ENCODE measurements at regions not wholly inside any gene's neighbourhood (a gene's known extent, or its start where the extent isn't known, plus 50 kb on each side); places are given as distances from the start of the nearest gene placed in this dataset.

- Histone ChIP-seq H3K4me1 (no peaks in the 10 kb centered on the region), H3K9me3 (no peaks in the 10 kb centered on the region), H3K27me3 (ENCODE audit: low read depth) (no peaks in the 10 kb centered on the region), H3K4me3 (no peak overlapping the region), H3K27ac (no peak overlapping the region), H3K36me3 (no peaks in the 10 kb centered on the region)
- intact Hi-C loops (cut with DNase I), result no loop called here
- ATAC-seq (no peak), DNase-seq (no peak)
- TF ChIP-seq, protein P1, sequence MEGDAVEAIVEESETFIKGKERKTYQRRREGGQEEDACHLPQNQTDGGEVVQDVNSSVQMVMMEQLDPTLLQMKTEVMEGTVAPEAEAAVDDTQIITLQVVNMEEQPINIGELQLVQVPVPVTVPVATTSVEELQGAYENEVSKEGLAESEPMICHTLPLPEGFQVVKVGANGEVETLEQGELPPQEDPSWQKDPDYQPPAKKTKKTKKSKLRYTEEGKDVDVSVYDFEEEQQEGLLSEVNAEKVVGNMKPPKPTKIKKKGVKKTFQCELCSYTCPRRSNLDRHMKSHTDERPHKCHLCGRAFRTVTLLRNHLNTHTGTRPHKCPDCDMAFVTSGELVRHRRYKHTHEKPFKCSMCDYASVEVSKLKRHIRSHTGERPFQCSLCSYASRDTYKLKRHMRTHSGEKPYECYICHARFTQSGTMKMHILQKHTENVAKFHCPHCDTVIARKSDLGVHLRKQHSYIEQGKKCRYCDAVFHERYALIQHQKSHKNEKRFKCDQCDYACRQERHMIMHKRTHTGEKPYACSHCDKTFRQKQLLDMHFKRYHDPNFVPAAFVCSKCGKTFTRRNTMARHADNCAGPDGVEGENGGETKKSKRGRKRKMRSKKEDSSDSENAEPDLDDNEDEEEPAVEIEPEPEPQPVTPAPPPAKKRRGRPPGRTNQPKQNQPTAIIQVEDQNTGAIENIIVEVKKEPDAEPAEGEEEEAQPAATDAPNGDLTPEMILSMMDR (IDR thresholded peaks at IDR 0.05), result no peak
These were observed 171.7 kb downstream of the ABCC12 start for GRCh38 chr16:47983999-47984580.

DNA sequence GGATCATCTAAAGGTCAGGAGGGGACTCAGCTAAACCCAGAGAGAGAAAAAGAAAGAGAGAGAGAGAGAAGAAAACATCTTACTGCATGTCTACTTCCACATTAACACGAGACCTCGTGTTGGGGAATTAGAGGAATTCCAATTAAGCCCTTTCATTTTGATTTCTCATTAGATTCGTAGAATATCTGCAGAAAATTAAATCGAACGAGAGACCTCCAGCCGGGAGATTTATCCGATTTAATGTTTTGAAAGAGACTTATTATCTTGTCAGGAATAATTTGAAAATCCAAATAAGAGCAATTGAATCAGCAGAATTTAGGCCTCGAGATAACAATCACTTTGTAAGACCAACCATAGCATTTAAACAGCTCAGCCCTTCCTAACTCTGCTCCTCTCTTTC, 175.6 kb downstream of the ABCC12 start:
- ATAC-seq (no peak), DNase-seq (no peak)
- intact Hi-C loops (cut with DNase I), result no loop called here
- Histone ChIP-seq H3K4me1 (no peaks in the 10 kb centered on the region), H3K4me3 (no peak overlapping the region), H3K36me3 (no peaks in the 10 kb centered on the region), H3K9me3 (no peaks in the 10 kb centered on the region), H3K27ac (no peak overlapping the region), H3K27me3 (ENCODE audit: low read depth) (no peaks in the 10 kb centered on the region)
- TF ChIP-seq, protein P1 (IDR thresholded peaks at IDR 0.05), result no peak

DNA sequence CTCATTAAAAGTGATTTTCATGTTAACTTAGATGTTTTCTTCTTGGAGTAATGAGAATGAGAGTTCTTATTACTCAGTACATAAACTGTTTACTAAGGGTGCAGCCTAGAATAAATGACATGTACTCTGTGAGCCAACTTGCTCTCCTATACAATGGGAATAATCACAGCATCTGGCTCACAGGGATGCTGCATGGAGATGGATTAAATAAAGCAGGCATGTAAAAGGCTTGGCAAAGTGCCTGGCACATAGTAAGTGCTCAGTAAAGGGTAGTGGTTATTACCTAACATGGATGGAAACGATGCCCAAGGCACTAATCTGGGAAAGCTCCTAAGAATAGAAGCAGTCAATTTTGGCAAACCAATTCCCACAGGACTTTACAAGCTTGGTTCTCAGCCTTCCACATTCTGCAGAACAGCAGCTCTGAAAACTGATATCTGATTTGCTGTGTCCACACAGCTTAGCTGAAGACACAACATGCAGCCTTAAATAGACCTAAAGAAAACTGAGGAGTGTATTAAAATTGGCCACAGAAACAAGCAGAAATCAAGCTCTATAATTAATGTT, 176.1 kb downstream of the ABCC12 start:
- intact Hi-C loops (cut with DNase I), result no loop called here
- TF ChIP-seq, protein P1 (IDR thresholded peaks at IDR 0.05), result no peak

DNA sequence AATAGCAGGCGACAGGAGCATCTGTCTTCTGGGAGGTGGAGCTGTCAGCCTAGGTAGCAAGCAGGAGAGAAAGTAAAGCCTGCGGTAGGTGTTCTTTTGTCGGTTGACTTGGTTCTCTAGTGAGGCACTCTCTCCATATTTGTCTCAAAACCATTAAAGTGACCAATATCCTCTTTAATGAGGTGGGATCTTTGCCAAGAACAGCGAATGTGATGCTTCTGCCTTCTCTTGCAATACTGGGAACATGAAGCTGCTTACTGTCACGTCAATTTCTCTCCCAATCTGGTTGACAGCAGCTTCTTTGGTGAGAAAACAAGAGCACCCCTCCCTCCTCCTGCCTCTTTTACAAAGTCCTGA, 176.7 kb downstream of the ABCC12 start:
- no peak overlapping the region for H3K4me3 ChIP-seq
- ATAC-seq, result no peak
- H3K4me1 ChIP-seq, result no peaks in the 10 kb centered on the region
- no peak overlapping the region for H3K27ac ChIP-seq
- no peak for DNase-seq
- H3K27me3 ChIP-seq (ENCODE audit: low read depth), result no peaks in the 10 kb centered on the region
- TF ChIP-seq, protein P1 (IDR thresholded peaks at IDR 0.05), result no peak
- intact Hi-C loops (cut with DNase I), result no loop called here
- H3K9me3 ChIP-seq, result no peaks in the 10 kb centered on the region
- H3K36me3 ChIP-seq, result no peaks in the 10 kb centered on the region

More for the DNA sequence above, 176.1 kb downstream of the ABCC12 start:
- no peak for ATAC-seq
- H3K4me1 ChIP-seq, result no peaks in the 10 kb centered on the region
- DNase-seq, result no peak
- no peaks in the 10 kb centered on the region for H3K9me3 ChIP-seq
- H3K27me3 ChIP-seq (ENCODE audit: low read depth), result no peaks in the 10 kb centered on the region
- no peak overlapping the region for H3K4me3 ChIP-seq
- H3K36me3 ChIP-seq, result no peaks in the 10 kb centered on the region
- H3K27ac ChIP-seq, result no peak overlapping the region

DNA sequence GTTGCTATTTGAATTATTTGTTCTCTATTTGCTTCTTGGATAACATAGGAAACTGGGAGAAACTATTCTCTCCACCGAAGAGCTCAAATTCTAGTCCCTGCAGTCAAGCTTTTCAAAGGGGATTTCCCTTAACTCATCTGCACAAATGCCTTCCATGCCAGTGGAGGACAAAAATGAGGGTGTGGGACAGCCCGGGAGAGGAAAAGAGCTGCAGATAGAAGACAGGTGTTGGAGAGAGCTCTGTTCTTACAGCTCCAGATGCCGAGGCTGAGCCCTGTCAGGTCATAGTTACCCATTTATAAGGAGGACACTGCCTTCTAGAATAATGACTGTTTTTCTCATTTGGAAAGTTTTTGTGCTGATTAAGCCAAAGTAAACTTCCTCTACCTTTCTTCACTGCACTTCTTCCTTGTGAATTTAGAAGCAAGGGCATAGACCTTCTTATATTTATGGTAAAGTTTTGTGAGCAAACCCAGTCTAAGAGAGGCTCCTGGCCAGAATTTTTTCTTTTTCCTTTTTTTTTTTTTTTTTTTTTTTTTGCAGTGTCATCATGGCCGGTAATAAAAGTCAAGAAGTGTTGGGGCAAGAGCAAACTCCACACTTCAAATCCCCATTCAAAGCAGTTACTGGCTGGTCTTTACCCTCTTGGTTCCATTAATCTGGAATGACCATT, 177.2 kb downstream of the ABCC12 start:
- Histone ChIP-seq H3K27ac (no peak overlapping the region), H3K9me3 (no peaks in the 10 kb centered on the region), H3K27me3 (ENCODE audit: low read depth) (no peaks in the 10 kb centered on the region), H3K4me1 (no peaks in the 10 kb centered on the region), H3K36me3 (no peaks in the 10 kb centered on the region), H3K4me3 (no peak overlapping the region)
- no peak for DNase-seq
- no peak for ATAC-seq
- TF ChIP-seq, protein P1 (IDR thresholded peaks at IDR 0.05), result no peak
- intact Hi-C loops (cut with DNase I), result no loop called here
